GM23338 (cell line): ENCODE measurements at regions not wholly inside any gene's neighbourhood (a gene's known extent, or its start where the extent isn't known, plus 50 kb on each side); places are given as distances from the start of the nearest gene placed in this dataset.

Source experiments
- ATAC-seq: fragments of 200-7000 bp; cut with Tn5 transposase; 3 replicates; pipeline ENCODE4 v1.9.1; 2020
- DNase-seq: peaks from one replicate; pipeline ENCODE4 v3.0.0-alpha.2; 2015; ENCODE audit warnings: low spot score
- H2AFZ ChIP-seq: fragments of 200-600 bp; sonication (generic); 2 replicates; pipeline ENCODE4 v1.8.0; 2016; ENCODE audit warnings: antibody characterized with exemption, mild to moderate bottlenecking, moderate library complexity
- H3F3A ChIP-seq: fragments of 200-600 bp; sonication (generic); replicated peaks from 2 replicates; pipeline ENCODE4 v1.8.0; 2017; ENCODE audit warnings: antibody characterized with exemption, mixed run types, low read depth
- H3K27ac ChIP-seq: fragments of 200-600 bp; sonication (generic); 2 replicates; pipeline ENCODE4 v1.6.1; 2016; ENCODE audit warnings: low read depth
- H3K27me3 ChIP-seq: fragments of 200-600 bp; sonication (generic); 2 replicates; pipeline ENCODE4 v1.8.0; 2016; ENCODE audit warnings: mild to moderate bottlenecking, mixed run types, moderate library complexity; ENCODE audit not compliant: insufficient read depth
- H3K36me3 ChIP-seq: fragments of 200-600 bp; sonication (generic); 2 replicates; pipeline ENCODE4 v1.8.0; 2016; ENCODE audit warnings: mild to moderate bottlenecking; ENCODE audit not compliant: insufficient read depth
- H3K4me1 ChIP-seq: fragments of 200-600 bp; sonication (generic); 2 replicates; pipeline ENCODE4 v1.8.0; 2016; ENCODE audit warnings: mild to moderate bottlenecking, moderate library complexity; ENCODE audit not compliant: insufficient read depth
- H3K4me2 ChIP-seq: fragments of 200-600 bp; sonication (generic); 2 replicates; pipeline ENCODE4 v1.7.1; 2017; ENCODE audit warnings: mixed run types
- H3K4me3 ChIP-seq: fragments of 200-600 bp; sonication (generic); 2 replicates; pipeline ENCODE4 v1.6.1; 2016; ENCODE audit warnings: mixed run types
- H3K79me2 ChIP-seq: fragments of 200-600 bp; sonication (generic); replicated peaks from 2 replicates; pipeline ENCODE4 v1.8.0; 2017; ENCODE audit warnings: mild to moderate bottlenecking; ENCODE audit not compliant: insufficient read depth
- H3K9me2 ChIP-seq: fragments of 200-600 bp; sonication (generic); 2 replicates; pipeline ENCODE4 v1.8.0; 2017; ENCODE audit not compliant: insufficient read depth
- H4K20me1 ChIP-seq: fragments of 200-600 bp; sonication (generic); replicated peaks from 2 replicates; pipeline ENCODE4 v1.8.0; 2017; ENCODE audit warnings: mild to moderate bottlenecking; ENCODE audit not compliant: insufficient read depth
- H3K27ac Mint-ChIP-seq: 2 replicates; pipeline ENCODE4 v1.8.0; 2020; ENCODE audit warnings: inconsistent platforms, mild to moderate bottlenecking, moderate library complexity, mixed read lengths
- H3K27me3 Mint-ChIP-seq: 3 replicates; pipeline ENCODE4 v1.8.0; 2022; ENCODE audit warnings: low read depth, mild to moderate bottlenecking, moderate library complexity, mixed read lengths, inconsistent platforms; ENCODE audit not compliant: insufficient read depth, poor library complexity
- H3K36me3 Mint-ChIP-seq: 3 replicates; pipeline ENCODE4 v1.8.0; 2021; ENCODE audit warnings: low read depth, mild to moderate bottlenecking, inconsistent platforms, moderate library complexity, mixed read lengths
- H3K4me1 Mint-ChIP-seq: 3 replicates; pipeline ENCODE4 v1.8.0; 2020; ENCODE audit warnings: mild to moderate bottlenecking, inconsistent platforms, mixed read lengths
- H3K4me3 Mint-ChIP-seq: 3 replicates; pipeline ENCODE4 v1.8.0; 2021; ENCODE audit warnings: moderate library complexity, mild to moderate bottlenecking, inconsistent platforms, mixed read lengths
- H3K9me3 Mint-ChIP-seq: 3 replicates; pipeline ENCODE4 v1.8.0; 2020; ENCODE audit warnings: moderate library complexity, mild to moderate bottlenecking, inconsistent platforms, mixed read lengths
- CREB1 ChIP-seq: fragments of 250-450 bp; sonication (Bioruptor Pico); IDR thresholded peaks from 2 replicates; pipeline ENCODE4 v1.5.0; 2020; ENCODE audit warnings: low read depth, mild to moderate bottlenecking, moderate library complexity
- CTCF ChIP-seq, 2 experiments: fragments of 200-600 bp in 1 of 2; sonication (generic) in 1 of 2; conservative IDR thresholded peaks; 2 replicates each; pipeline versions ENCODE4 v1.5.1 to v1.6.1; 2016 to 2017; ENCODE audit warnings: antibody characterized with exemption in 2 of 2, low read depth in 2 of 2, mild to moderate bottlenecking in 2 of 2, moderate library complexity in 1 of 2
- ETS1 ChIP-seq: IDR thresholded peaks from 2 replicates; pipeline ENCODE4 v1.6.1; 2016; ENCODE audit warnings: antibody characterized with exemption
- EZH2 ChIP-seq: fragments of 200-600 bp; sonication (generic); IDR thresholded peaks from one replicate; pipeline ENCODE4 v1.8.0; 2017; ENCODE audit warnings: antibody characterized with exemption, mild to moderate bottlenecking, low read depth; ENCODE audit not compliant: unreplicated experiment
- EZH2phosphoT487 ChIP-seq: fragments of 200-600 bp; sonication (generic); IDR thresholded peaks from one replicate; pipeline ENCODE4 v1.8.1; 2018; ENCODE audit warnings: antibody characterized with exemption; ENCODE audit not compliant: unreplicated experiment
- JUNB ChIP-seq: IDR thresholded peaks from one replicate; pipeline ENCODE4 v1.6.1; 2016; ENCODE audit warnings: antibody characterized with exemption; ENCODE audit not compliant: unreplicated experiment
- NANOG ChIP-seq: IDR thresholded peaks from 2 replicates; pipeline ENCODE4 v1.6.1; 2016; ENCODE audit warnings: antibody characterized with exemption, borderline replicate concordance
- REST ChIP-seq: IDR thresholded peaks from one replicate; pipeline ENCODE4 v1.6.1; 2018; ENCODE audit warnings: antibody characterized with exemption; ENCODE audit not compliant: unreplicated experiment
- STAT1 ChIP-seq: IDR thresholded peaks from one replicate; pipeline ENCODE4 v1.6.1; 2016; ENCODE audit warnings: antibody characterized with exemption; ENCODE audit not compliant: unreplicated experiment
- ZNF114 ChIP-seq: fragments of 250-450 bp; sonication (Bioruptor Pico); IDR thresholded peaks from 2 replicates; pipeline ENCODE4 v1.5.0; 2020; ENCODE audit warnings: mild to moderate bottlenecking, moderate library complexity
- ZNF331 ChIP-seq: fragments of 250-450 bp; sonication (Bioruptor Pico); IDR thresholded peaks from 2 replicates; pipeline ENCODE4 v1.5.0; 2020; ENCODE audit warnings: low read depth, mild to moderate bottlenecking, moderate library complexity

- no peak for TF ChIP-seq REST
- TF ChIP-seq NANOG: no peak
- no peak for TF ChIP-seq CTCF (conservative IDR thresholded peaks at IDR 0.05; ENCODE audit: low read depth in 2 of 2)
- no peak for TF ChIP-seq ZNF114 (CRISPR knock-in tag)
Measured at GRCh38 chr9:30250872-30251271, 2133.6 kb upstream of the ACO1 start (continued).

- Histone ChIP-seq H3K27ac (no peak overlapping the region), H3K4me2 (no peak overlapping the region), H3K4me3 (no peak overlapping the region), H3F3A (no peaks in the 10 kb centered on the region), H3K79me2 (no peaks in the 10 kb centered on the region), H4K20me1 (no peaks in the 10 kb centered on the region), H3K9me2 (no peaks in the 10 kb centered on the region), H2AFZ (no peak overlapping the region; the same call in 1 of the 2 replicates), H3K4me1 (peaks cover 5% of the 10 kb centered on the region; the same call in 1 of the 2 replicates), H3K36me3 (no peaks in the 10 kb centered on the region), H3K27me3 (no peaks in the 10 kb centered on the region)
- Mint-ChIP-seq H3K27ac (no peak overlapping the region), H3K4me3 (no peak overlapping the region), H3K27me3 (no peaks in the 10 kb centered on the region), H3K9me3 (peaks cover 14% of the 10 kb centered on the region; the same call in 2 of the 3 replicates), H3K36me3 (peaks cover 3% of the 10 kb centered on the region; the same call in 1 of the 3 replicates), H3K4me1 (peaks cover 3% of the 10 kb centered on the region; the same call in 1 of the 3 replicates)
- DNase-seq: no peak
- no peak for ATAC-seq
- no peak for TF ChIP-seq ZNF331
Measured at GRCh38 chr9:30258094-30258493, 2126.3 kb upstream of the ACO1 start.

- Histone ChIP-seq H3K27me3 (no peaks in the 10 kb centered on the region), H3K4me3 (no peak overlapping the region), H4K20me1 (no peaks in the 10 kb centered on the region), H3K4me2 (no peak overlapping the region), H3K79me2 (no peaks in the 10 kb centered on the region), H3K9me2 (peaks cover 18% of the 10 kb centered on the region), H2AFZ (no peak overlapping the region), H3F3A (no peaks in the 10 kb centered on the region), H3K27ac (no peak overlapping the region), H3K36me3 (no peaks in the 10 kb centered on the region), H3K4me1 (no peaks in the 10 kb centered on the region)
- no peaks in the 10 kb centered on the region for H3K27me3 Mint-ChIP-seq
- no peaks in the 10 kb centered on the region for H3K4me1 Mint-ChIP-seq
- H3K4me3 Mint-ChIP-seq: no peak overlapping the region
- DNase-seq (no peak), ATAC-seq (no peak)
- peaks cover 41% of the 10 kb centered on the region for H3K9me3 Mint-ChIP-seq
- no peak overlapping the region for H3K27ac Mint-ChIP-seq
- peaks cover 4% of the 10 kb centered on the region; the same call in 1 of the 3 replicates for H3K36me3 Mint-ChIP-seq
- TF ChIP-seq CTCF (conservative IDR thresholded peaks at IDR 0.05; ENCODE audit: low read depth in 2 of 2) (no peak), NANOG (no peak), STAT1 (no peak), EZH2phosphoT487 (no peak), CREB1 (CRISPR knock-in tag) (no peak), ETS1 (no peak), EZH2 (no peak), JUNB (no peak), ZNF331 (no peak)
Measured at GRCh38 chr9:30280229-30280900, 2104.1 kb upstream of the ACO1 start.
